ENCODE measurements at regions not wholly inside any gene's neighbourhood (a gene's known extent, or its start where the extent isn't known, plus 50 kb on each side); places are given as distances from the start of the nearest gene placed in this dataset.
A peak's percentile ranks its signal among the peaks of the same experiment; 100 is the strongest.

DNA sequence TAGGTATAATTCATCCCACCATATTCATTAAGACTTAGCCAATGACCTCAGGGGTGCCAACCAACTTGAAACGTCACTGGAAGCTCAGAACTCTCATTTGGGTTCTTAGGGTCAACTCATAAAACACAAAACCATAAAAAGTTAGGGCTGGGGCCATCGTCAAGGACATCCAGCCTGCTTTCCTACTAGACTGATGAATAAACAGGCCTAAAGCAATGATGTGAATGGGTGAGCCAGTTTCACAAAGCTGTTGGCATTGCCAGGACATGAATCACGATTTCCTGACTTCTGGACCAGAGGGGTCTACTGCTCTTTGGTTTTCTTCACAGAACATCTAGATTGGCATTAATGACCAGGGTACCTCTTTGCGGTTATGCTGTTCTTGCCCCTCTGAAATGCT is 64.7 kb downstream of the EOMES start:
- WGBS, 2 experiments (ENCODE audit: extremely low coverage in 1 of 2, insufficient coverage in 1 of 2, insufficient read length in 1 of 2, insufficient replicate concordance in 2 of 2, low coverage in 1 of 2, low lambda C conversion rate in 2 of 2, missing lambda C conversion rate in 1 of 2) = 93% methylated on average over 4 of the region's 4 CpGs; no CpG with 5 or more reads in 1 of the 2 experiments
- H3K4me1 ChIP-seq (replicated peaks in 1 of 4; ENCODE audit: control insufficient read depth in 3 of 4, insufficient read depth in 4 of 4, low read length in 3 of 4) = peaks cover 2 to 10% (median 5%) of the 10 kb centered on the region in 4 experiments; a peak in 4 of 7 replicates
- H3K23me2 ChIP-seq (ENCODE audit: low read depth, low read length) = no peaks in the 10 kb centered on the region; the same call in 1 of the 2 replicates
- H3K9me3 ChIP-seq (ENCODE audit: insufficient read depth in 2 of 2, low read depth in 1 of 2, low read length in 1 of 2) = no peaks in the 10 kb centered on the region
- H4K20me1 ChIP-seq (replicated peaks in 1 of 2; ENCODE audit: control insufficient read depth in 1 of 2, insufficient read depth in 2 of 2, low read length in 2 of 2) = no peaks in the 10 kb centered on the region
- no peaks in the 10 kb centered on the region; a peak in 1 of 8 replicates for H3K36me3 ChIP-seq (ENCODE audit: control insufficient read depth in 2 of 4, insufficient read depth in 4 of 4, low read length in 3 of 4)
- FAIRE-seq (no peak), DNase-seq (ENCODE audit: low read depth in 1 of 2, low spot score in 2 of 2) (no peak)
- no peak overlapping the region for H3K4me2 ChIP-seq (ENCODE audit: insufficient read depth in 1 of 2, low read depth in 2 of 2, low read length in 2 of 2)
- H3K27ac ChIP-seq (ENCODE audit: low read depth, low read length) = no peak overlapping the region
- no peak overlapping the region for H2AFZ ChIP-seq (ENCODE audit: low read length)
- no peaks in the 10 kb centered on the region for H3K79me2 ChIP-seq (ENCODE audit: control insufficient read depth in 1 of 2, insufficient read depth in 2 of 2, low read length in 2 of 2)
- no peaks in the 10 kb centered on the region for H3K27me3 ChIP-seq (replicated peaks in 1 of 4; ENCODE audit: control insufficient read depth in 3 of 4, extremely low read depth in 1 of 4, insufficient read depth in 3 of 4, low read length in 3 of 4)
- ChIA-PET POLR2A (ENCODE audit: partially characterized antibody) (interaction anchor here (2.0 kb wide), 1 partner anchor 23 kb away, joined by 7 read pairs; no protein-coding TSS in a partner anchor), CTCF (ENCODE audit: partially characterized antibody) (interaction anchor here (0.6 to 5.7 kb wide), 14 partner anchors 8 to 453 kb away, joined by 3 to 46 read pairs (median 4); partner anchors contain the start of gene SLC4A7)
- no peak overlapping the region for H3K23ac ChIP-seq (ENCODE audit: insufficient read length)
- no peak overlapping the region for H3K56ac ChIP-seq (replicated peaks; ENCODE audit: insufficient read length, low read depth, low read length)
- H4K5ac ChIP-seq (ENCODE audit: insufficient read length, low read depth, low read length) = no peak overlapping the region
- no peak overlapping the region for H4K91ac ChIP-seq (replicated peaks; ENCODE audit: insufficient read length, low read length)
- no peak overlapping the region; the same call in 1 of the 2 replicates for H2AK5ac ChIP-seq (ENCODE audit: low read depth, low read length)
- no peak overlapping the region for H2BK5ac ChIP-seq (ENCODE audit: low read depth, low read length)
- no peak overlapping the region for H4K8ac ChIP-seq (ENCODE audit: extremely low read depth, insufficient read depth, low read length)
- no peaks in the 10 kb centered on the region for H3K79me1 ChIP-seq (ENCODE audit: low read depth, low read length)
- 0 out of 2 replicates have a peak overlapping the region, but pooled peaks have one; percentile 3 for H2BK20ac ChIP-seq (ENCODE audit: low read length)
- H3K9ac ChIP-seq (replicated peaks in 1 of 4; ENCODE audit: extremely low read depth in 1 of 4, low read depth in 3 of 4, low read length in 3 of 4) = no peak overlapping the region
- H3K14ac ChIP-seq (ENCODE audit: insufficient read length) = no peak overlapping the region
- no peak overlapping the region for H3K18ac ChIP-seq (ENCODE audit: extremely low read depth, low read length)
- H2BK120ac ChIP-seq (replicated peaks; ENCODE audit: low read depth, low read length) = no peak overlapping the region
- H3K4ac ChIP-seq (replicated peaks; ENCODE audit: insufficient read length, low read depth, low read length) = no peak overlapping the region
- no peak overlapping the region for H2BK12ac ChIP-seq (ENCODE audit: low read depth, low read length)
- no peak overlapping the region for H2BK15ac ChIP-seq (ENCODE audit: low read length)
- H3K4me3 ChIP-seq (ENCODE audit: extremely low read depth in 1 of 4, insufficient read depth in 2 of 4, low read depth in 3 of 4, low read length in 4 of 4) = no peak overlapping the region
- no peak for TF ChIP-seq NRF1 (IDR thresholded peaks at IDR 0.05; ENCODE audit: low read depth, low read length)
- no peak for TF ChIP-seq HDAC2 (IDR thresholded peaks at IDR 0.05; ENCODE audit: borderline replicate concordance in 1 of 2, low read depth in 2 of 2, low read length in 2 of 2)
- TF ChIP-seq CHD2 (IDR thresholded peaks at IDR 0.05; ENCODE audit: low read length) = no peak
- no peak for TF ChIP-seq RFX5 (IDR thresholded peaks at IDR 0.05; ENCODE audit: borderline replicate concordance, low read depth, low read length)
- no peak for TF ChIP-seq TEAD4 (IDR thresholded peaks at IDR 0.05; ENCODE audit: low read depth, low read length)
- TF ChIP-seq CTCF (IDR thresholded peaks at IDR 0.05; ENCODE audit: control extremely low read depth in 1 of 3, insufficient read depth in 1 of 3, low read depth in 1 of 3, low read length in 3 of 3) = no peak
- TF ChIP-seq MAFK (IDR thresholded peaks at IDR 0.05; ENCODE audit: low read depth, low read length) = no peak
- no peak for TF ChIP-seq CBX5 (IDR thresholded peaks at IDR 0.05; ENCODE audit: low read depth, low read length)
- TF ChIP-seq PHF8 (conservative IDR thresholded peaks at IDR 0.05; ENCODE audit: low read depth, low read length) = no peak
- TF ChIP-seq SRF (IDR thresholded peaks at IDR 0.05; ENCODE audit: low read depth, low read length) = no peak
- TF ChIP-seq BCL11A (IDR thresholded peaks at IDR 0.05; ENCODE audit: low read depth in 2 of 2, low read length in 2 of 2) = no peak
- TF ChIP-seq SIX5 (IDR thresholded peaks at IDR 0.05; ENCODE audit: low read depth, low read length) = no peak

Data from H1 (cell line).